H1 (cell line): ENCODE measurements at regions not wholly inside any gene's neighbourhood (a gene's known extent, or its start where the extent isn't known, plus 50 kb on each side); places are given as distances from the start of the nearest gene placed in this dataset.

Experiments
- CTCF ChIA-PET: fragments of 300-600 bp; sonication (Branson Sonifier 250); formaldehyde crosslinking; loops from one replicate; lab custom pipeline; 2021; ENCODE audit not compliant: partially characterized antibody; lab: Charles Lee
- POLR2A ChIA-PET: fragments of 300-600 bp; sonication (Branson Sonifier 250); formaldehyde crosslinking; loops from one replicate; lab custom pipeline; 2021; ENCODE audit warnings: inconsistent platforms; ENCODE audit not compliant: partially characterized antibody; lab: Charles Lee
- DNase-seq, 2 experiments: peaks; one replicate each; pipeline versions ENCODE4 v3.0.0 to v3.0.0-alpha.2; 2010 to 2022; ENCODE audit warnings: low spot score in 2 of 2, low read depth in 1 of 2, mixed read lengths in 1 of 2
- FAIRE-seq: peaks from 2 replicates; lab custom pipeline; 2011; peaks lifted over from hg19 to GRCh38; lab: Jason Lieb, UNC
- H2AFZ ChIP-seq: 2 replicates; pipeline ENCODE4 v1.8.1; 2012; ENCODE audit warnings: low read length, inconsistent platforms
- H2AK5ac ChIP-seq: 2 replicates; pipeline ENCODE4 v1.6.1; 2013; ENCODE audit warnings: low read depth, low read length
- H2BK120ac ChIP-seq: replicated peaks from 2 replicates; pipeline ENCODE3; 2013; ENCODE audit warnings: low read depth, low read length, inconsistent platforms
- H2BK12ac ChIP-seq: 2 replicates; pipeline ENCODE4 v1.6.1; 2013; ENCODE audit warnings: low read depth, low read length
- H2BK15ac ChIP-seq: 2 replicates; pipeline ENCODE4 v1.6.1; 2013; ENCODE audit warnings: low read length
- H2BK20ac ChIP-seq: 2 replicates; pipeline ENCODE4 v1.6.1; 2013; ENCODE audit warnings: low read length
- H2BK5ac ChIP-seq: 2 replicates; pipeline ENCODE4 v1.6.1; 2013; ENCODE audit warnings: low read depth, low read length
- H3K14ac ChIP-seq: 2 replicates; pipeline ENCODE4 v1.6.1; 2013; ENCODE audit warnings: inconsistent platforms; ENCODE audit not compliant: insufficient read length
- H3K18ac ChIP-seq: 2 replicates; pipeline ENCODE4 v1.6.1; 2013; ENCODE audit warnings: low read length; ENCODE audit errors: extremely low read depth
- H3K23ac ChIP-seq: 2 replicates; pipeline ENCODE4 v1.6.1; 2013; ENCODE audit warnings: inconsistent platforms; ENCODE audit not compliant: insufficient read length
- H3K23me2 ChIP-seq: 2 replicates; pipeline ENCODE4 v1.6.1; 2013; ENCODE audit warnings: low read depth, low read length
- H3K27ac ChIP-seq: 2 replicates; pipeline ENCODE4 v1.6.1; 2011; ENCODE audit warnings: low read depth, low read length, inconsistent platforms
- H3K27me3 ChIP-seq, 4 experiments: replicated peaks in 1 of 4; 1 replicate in 1 of 4; 2 replicates in 3 of 4; pipeline versions ENCODE4 v1.6.1 to v1.8.1; 2011 to 2013; ENCODE audit warnings: low read length in 3 of 4, mild to moderate bottlenecking in 3 of 4, inconsistent platforms in 2 of 4, mixed read lengths in 2 of 4, moderate library complexity in 1 of 4; ENCODE audit not compliant: control insufficient read depth in 3 of 4, insufficient read depth in 3 of 4; ENCODE audit errors: extremely low read depth in 1 of 4
- H3K36me3 ChIP-seq, 4 experiments: 2 replicates each; pipeline versions ENCODE4 v1.6.1 to v1.8.1; 2011 to 2013; ENCODE audit warnings: mild to moderate bottlenecking in 4 of 4, low read length in 3 of 4, moderate library complexity in 2 of 4, control low read depth in 1 of 4, inconsistent platforms in 1 of 4; ENCODE audit not compliant: insufficient read depth in 4 of 4, control insufficient read depth in 2 of 4
- H3K4ac ChIP-seq: replicated peaks from 2 replicates; pipeline ENCODE3; 2013; ENCODE audit warnings: low read length, low read depth, mixed read lengths, inconsistent platforms; ENCODE audit not compliant: insufficient read length
- H3K4me1 ChIP-seq, 4 experiments: replicated peaks in 1 of 4; 1 replicate in 1 of 4; 2 replicates in 3 of 4; pipeline versions ENCODE4 v1.6.1 to v1.8.1; 2011 to 2013; ENCODE audit warnings: low read length in 3 of 4, inconsistent platforms in 2 of 4, mixed read lengths in 1 of 4; ENCODE audit not compliant: insufficient read depth in 4 of 4, control insufficient read depth in 3 of 4
- H3K4me2 ChIP-seq, 2 experiments: 2 replicates each; pipeline versions ENCODE4 v1.6.1 to v1.8.1; 2011 to 2013; ENCODE audit warnings: low read depth in 2 of 2, low read length in 2 of 2, control low read depth in 1 of 2, inconsistent platforms in 1 of 2, mild to moderate bottlenecking in 1 of 2; ENCODE audit not compliant: insufficient read depth in 1 of 2
- H3K4me3 ChIP-seq, 4 experiments: fragments of 200-600, 300-600 bp in 1 of 4; sonication (generic), shearing (Covaris generic), sonication (Bioruptor Twin) in 1 of 4; 2 replicates each; pipeline versions ENCODE4 v1.5.1 to v1.8.1; 2011 to 2016; ENCODE audit warnings: low read length in 4 of 4, low read depth in 3 of 4, control low read depth in 2 of 4, inconsistent platforms in 2 of 4, mild to moderate bottlenecking in 2 of 4, mixed read lengths in 1 of 4, moderate library complexity in 1 of 4; ENCODE audit not compliant: insufficient read depth in 2 of 4; ENCODE audit errors: extremely low read depth in 1 of 4
- H3K56ac ChIP-seq: replicated peaks from 2 replicates; pipeline ENCODE3; 2013; ENCODE audit warnings: low read depth, mild to moderate bottlenecking, mixed read lengths, low read length, inconsistent platforms; ENCODE audit not compliant: insufficient read length
- H3K79me1 ChIP-seq: 2 replicates; pipeline ENCODE4 v1.6.1; 2013; ENCODE audit warnings: low read depth, low read length, control low read depth
- H3K79me2 ChIP-seq, 2 experiments: 2 replicates each; pipeline versions ENCODE4 v1.6.1 to v1.8.1; 2012 to 2013; ENCODE audit warnings: low read length in 2 of 2, mild to moderate bottlenecking in 2 of 2, inconsistent platforms in 1 of 2; ENCODE audit not compliant: insufficient read depth in 2 of 2, control insufficient read depth in 1 of 2
- H3K9ac ChIP-seq, 4 experiments: replicated peaks in 1 of 4; 1 replicate in 1 of 4; 2 replicates in 3 of 4; pipeline versions ENCODE4 v1.6.1 to v1.8.1; 2011 to 2013; ENCODE audit warnings: low read depth in 3 of 4, low read length in 3 of 4, control low read depth in 2 of 4, mild to moderate bottlenecking in 2 of 4, moderate library complexity in 2 of 4, inconsistent platforms in 1 of 4; ENCODE audit errors: extremely low read depth in 1 of 4
- H3K9me3 ChIP-seq, 2 experiments: 2 replicates each; pipeline versions ENCODE4 v1.6.1 to v1.8.1; 2012 to 2013; ENCODE audit warnings: mild to moderate bottlenecking in 2 of 2, moderate library complexity in 2 of 2, control low read depth in 1 of 2, inconsistent platforms in 1 of 2, low read depth in 1 of 2, low read length in 1 of 2, mixed read lengths in 1 of 2; ENCODE audit not compliant: insufficient read depth in 2 of 2
- H4K20me1 ChIP-seq, 2 experiments: replicated peaks in 1 of 2; 2 replicates each; pipeline versions ENCODE3 to v1.8.1; 2011 to 2013; ENCODE audit warnings: inconsistent platforms in 2 of 2, low read length in 2 of 2, mild to moderate bottlenecking in 1 of 2; ENCODE audit not compliant: insufficient read depth in 2 of 2, control insufficient read depth in 1 of 2
- H4K5ac ChIP-seq: 2 replicates; pipeline ENCODE4 v1.6.1; 2013; ENCODE audit warnings: low read length, low read depth, mixed read lengths, inconsistent platforms; ENCODE audit not compliant: insufficient read length
- H4K8ac ChIP-seq: 2 replicates; pipeline ENCODE4 v1.8.0; 2013; ENCODE audit warnings: mild to moderate bottlenecking, moderate library complexity, low read length, inconsistent platforms; ENCODE audit not compliant: insufficient read depth; ENCODE audit errors: extremely low read depth
- H4K91ac ChIP-seq: replicated peaks from 2 replicates; pipeline ENCODE3; 2013; ENCODE audit warnings: low read length, mixed read lengths, inconsistent platforms; ENCODE audit not compliant: insufficient read length
- BCL11A ChIP-seq, 2 experiments: IDR thresholded peaks; one replicate each; pipeline ENCODE4 v1.6.1; 2011; ENCODE audit warnings: low read depth in 2 of 2, low read length in 2 of 2, mild to moderate bottlenecking in 2 of 2
- HDAC2 ChIP-seq, 2 experiments: fragments of 300-600 bp in 1 of 2; sonication (generic) in 1 of 2; IDR thresholded peaks; 2 replicates each; pipeline ENCODE4 v1.6.1; 2011 to 2012; ENCODE audit warnings: low read depth in 2 of 2, low read length in 2 of 2, mild to moderate bottlenecking in 2 of 2, moderate library complexity in 2 of 2, borderline replicate concordance in 1 of 2, inconsistent platforms in 1 of 2
- NANOG ChIP-seq: IDR thresholded peaks from 2 replicates; pipeline ENCODE4 v1.6.1; 2011; ENCODE audit warnings: low read length, low read depth, mild to moderate bottlenecking, inconsistent platforms; ENCODE audit not compliant: insufficient read depth, poor library complexity, severe bottlenecking
- PHF8 ChIP-seq: fragments of 200-600 bp; sonication (generic); conservative IDR thresholded peaks from 2 replicates; pipeline ENCODE4 v1.7.1; 2012; ENCODE audit warnings: low read depth, mild to moderate bottlenecking, inconsistent platforms, low read length, moderate library complexity
- RFX5 ChIP-seq: IDR thresholded peaks from 2 replicates; pipeline ENCODE4 v1.6.1; 2011; ENCODE audit warnings: low read depth, low read length, improper control_type of control experiment, borderline replicate concordance
- SP4 ChIP-seq: IDR thresholded peaks from 2 replicates; pipeline ENCODE4 v1.6.1; 2012; ENCODE audit warnings: low read length, inconsistent platforms
- TCF12 ChIP-seq: IDR thresholded peaks from 2 replicates; pipeline ENCODE4 v1.6.1; 2011; ENCODE audit warnings: low read depth, mild to moderate bottlenecking, low read length
- TEAD4 ChIP-seq: IDR thresholded peaks from 2 replicates; pipeline ENCODE4 v1.6.1; 2012; ENCODE audit warnings: low read depth, low read length, inconsistent platforms, mixed read lengths
- YY1 ChIP-seq: IDR thresholded peaks from 2 replicates; pipeline ENCODE4 v1.6.1; 2011; ENCODE audit warnings: low read depth, mild to moderate bottlenecking, low read length
- WGBS, 2 experiments: shearing (Covaris generic) in 1 of 2; methylation state at CpG; one replicate each; pipeline versions ENCODE4 v1.1.6 to v1.1.7; 2013 to 2015; ENCODE audit warnings: low lambda C conversion rate in 2 of 2, mixed read lengths in 2 of 2, inconsistent platforms in 1 of 2, low coverage in 1 of 2, missing lambda C conversion rate in 1 of 2; ENCODE audit not compliant: insufficient replicate concordance in 2 of 2, insufficient coverage in 1 of 2, insufficient read length in 1 of 2; ENCODE audit errors: extremely low coverage in 1 of 2, missing lambda C conversion rate in 1 of 2; 5-methylcytosine and 5-hydroxymethylcytosine counted together
- TF ChIP-seq, protein P1 (sequence below), 3 experiments: IDR thresholded peaks; 1 replicate in 2 of 3; 2 replicates in 1 of 3; pipeline versions ENCODE4 v1.5.1 to v1.6.1; 2011; ENCODE audit warnings: low read length in 3 of 3, mild to moderate bottlenecking in 3 of 3, inconsistent platforms in 2 of 3, low read depth in 1 of 3, moderate library complexity in 1 of 3; ENCODE audit not compliant: insufficient read depth in 1 of 3; ENCODE audit errors: control extremely low read depth in 1 of 3
- TF ChIP-seq, protein P2 (sequence below): IDR thresholded peaks from 2 replicates; pipeline ENCODE4 v1.6.1; 2012; ENCODE audit warnings: inconsistent platforms

DNA sequence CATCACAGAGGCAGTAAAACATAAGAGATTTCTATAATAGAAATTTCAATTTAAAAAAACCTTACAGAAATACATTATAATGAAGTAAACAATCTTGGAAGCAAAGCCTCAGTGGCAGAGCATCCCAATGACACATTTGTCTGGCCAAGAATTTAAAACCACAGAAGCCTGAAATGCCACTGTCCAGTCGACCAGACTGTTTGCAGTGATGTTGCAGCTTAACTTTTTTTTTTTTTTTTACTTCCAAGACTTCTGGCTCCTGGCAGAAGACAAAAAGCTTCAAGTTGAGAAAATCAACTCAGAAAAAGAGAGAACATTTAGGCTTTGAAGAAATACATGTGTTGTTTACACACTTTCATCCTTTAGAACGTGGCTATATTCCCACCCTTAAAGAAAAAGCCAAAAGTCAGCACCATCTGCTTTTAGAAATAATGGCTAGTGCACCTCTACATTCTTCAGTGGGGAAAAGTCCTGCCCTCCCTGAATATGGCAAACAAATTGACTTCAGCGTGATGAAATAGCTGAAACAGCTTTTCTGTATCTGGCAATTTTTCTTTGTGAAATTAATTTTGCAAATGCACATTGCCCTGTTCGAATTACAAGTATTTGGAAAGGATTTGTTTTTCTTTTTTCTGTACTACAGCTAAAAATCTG, 205.5 kb upstream of the MON1B start:
- CTCF ChIA-PET, result interaction anchor here (0.7 to 1.0 kb wide), 2 partner anchors 68 to 503 kb away, joined by 3 read pairs; no protein-coding TSS in a partner anchor
- Histone ChIP-seq H3K56ac (no peak overlapping the region), H2BK15ac (no peak overlapping the region), H4K8ac (no peak overlapping the region), H3K79me1 (no peaks in the 10 kb centered on the region), H2AK5ac (no peak overlapping the region), H3K4me1 (no peaks in the 10 kb centered on the region), H3K36me3 (no peaks in the 10 kb centered on the region), H4K20me1 (no peaks in the 10 kb centered on the region), H3K4ac (no peak overlapping the region), H3K27ac (no peak overlapping the region), H3K18ac (no peak overlapping the region), H3K23ac (no peak overlapping the region), H4K5ac (no peak overlapping the region), H3K4me3 (no peak overlapping the region), H3K79me2 (no peaks in the 10 kb centered on the region), H3K9me3 (no peaks in the 10 kb centered on the region), H2BK20ac (no peak overlapping the region), H3K4me2 (no peak overlapping the region), H2BK120ac (no peak overlapping the region), H3K23me2 (no peaks in the 10 kb centered on the region), H2BK5ac (no peak overlapping the region), H3K14ac (no peak overlapping the region), H4K91ac (no peak overlapping the region), H2BK12ac (no peak overlapping the region), H3K9ac (no peak overlapping the region), H2AFZ (no peak overlapping the region), H3K27me3 (peaks cover 0 to 1% (median 0%) of the 10 kb centered on the region in 4 experiments; a peak in 1 of 7 replicates)
- POLR2A ChIA-PET, result no interaction called here
- FAIRE-seq, result no peak
- no peak for DNase-seq
- WGBS, 2 experiments, result 79% methylated on average over 4 of the region's 4 CpGs; no CpG with 5 or more reads in 1 of the 2 experiments
- TF ChIP-seq SP4 (no peak), TCF12 (no peak), PHF8 (no peak), HDAC2 (IDR thresholded peaks at IDR 0.05; ENCODE audit: borderline replicate concordance in 1 of 2, low read depth in 2 of 2, low read length in 2 of 2) (no peak), RFX5 (no peak), NANOG (no peak), BCL11A (IDR thresholded peaks at IDR 0.05; ENCODE audit: low read depth in 2 of 2, low read length in 2 of 2) (no peak), TEAD4 (no peak), YY1 (no peak)
- TF ChIP-seq, protein P1, sequence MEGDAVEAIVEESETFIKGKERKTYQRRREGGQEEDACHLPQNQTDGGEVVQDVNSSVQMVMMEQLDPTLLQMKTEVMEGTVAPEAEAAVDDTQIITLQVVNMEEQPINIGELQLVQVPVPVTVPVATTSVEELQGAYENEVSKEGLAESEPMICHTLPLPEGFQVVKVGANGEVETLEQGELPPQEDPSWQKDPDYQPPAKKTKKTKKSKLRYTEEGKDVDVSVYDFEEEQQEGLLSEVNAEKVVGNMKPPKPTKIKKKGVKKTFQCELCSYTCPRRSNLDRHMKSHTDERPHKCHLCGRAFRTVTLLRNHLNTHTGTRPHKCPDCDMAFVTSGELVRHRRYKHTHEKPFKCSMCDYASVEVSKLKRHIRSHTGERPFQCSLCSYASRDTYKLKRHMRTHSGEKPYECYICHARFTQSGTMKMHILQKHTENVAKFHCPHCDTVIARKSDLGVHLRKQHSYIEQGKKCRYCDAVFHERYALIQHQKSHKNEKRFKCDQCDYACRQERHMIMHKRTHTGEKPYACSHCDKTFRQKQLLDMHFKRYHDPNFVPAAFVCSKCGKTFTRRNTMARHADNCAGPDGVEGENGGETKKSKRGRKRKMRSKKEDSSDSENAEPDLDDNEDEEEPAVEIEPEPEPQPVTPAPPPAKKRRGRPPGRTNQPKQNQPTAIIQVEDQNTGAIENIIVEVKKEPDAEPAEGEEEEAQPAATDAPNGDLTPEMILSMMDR (IDR thresholded peaks at IDR 0.05; ENCODE audit: control extremely low read depth in 1 of 3, insufficient read depth in 1 of 3, low read depth in 1 of 3, low read length in 3 of 3), result no peak
- TF ChIP-seq, protein P2, sequence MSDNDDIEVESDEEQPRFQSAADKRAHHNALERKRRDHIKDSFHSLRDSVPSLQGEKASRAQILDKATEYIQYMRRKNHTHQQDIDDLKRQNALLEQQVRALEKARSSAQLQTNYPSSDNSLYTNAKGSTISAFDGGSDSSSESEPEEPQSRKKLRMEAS, result no peak
